H9 (cell line): ENCODE measurements at regions not wholly inside any gene's neighbourhood (a gene's known extent, or its start where the extent isn't known, plus 50 kb on each side); places are given as distances from the start of the nearest gene placed in this dataset.

ENCODE experiments used
- DNase-seq: peaks from one replicate; pipeline ENCODE4 v3.0.0-alpha.2; 2017
- H2AFZ ChIP-seq: one replicate; pipeline ENCODE4 v1.6.1; 2013; ENCODE audit warnings: mild to moderate bottlenecking, low read length, control low read depth, moderate library complexity
- H2AK5ac ChIP-seq: 2 replicates; pipeline ENCODE4 v1.6.1; 2013; ENCODE audit warnings: low read length, control low read depth, mixed read lengths; ENCODE audit not compliant: insufficient read length
- H2BK120ac ChIP-seq: one replicate; pipeline ENCODE4 v1.6.1; 2013; ENCODE audit warnings: low read depth, mild to moderate bottlenecking, low read length, control low read depth, inconsistent platforms; ENCODE audit not compliant: poor library complexity, severe bottlenecking
- H2BK12ac ChIP-seq: 2 replicates; pipeline ENCODE4 v1.6.1; 2013; ENCODE audit warnings: low read length, control low read depth, mixed read lengths, low read depth; ENCODE audit not compliant: insufficient read length
- H2BK15ac ChIP-seq: 2 replicates; pipeline ENCODE4 v1.6.1; 2013; ENCODE audit warnings: low read depth, low read length, control low read depth
- H2BK20ac ChIP-seq: one replicate; pipeline ENCODE4 v1.6.1; 2013; ENCODE audit warnings: low read depth, mild to moderate bottlenecking, low read length, control low read depth, inconsistent platforms; ENCODE audit not compliant: poor library complexity, severe bottlenecking
- H2BK5ac ChIP-seq: 2 replicates; pipeline ENCODE4 v1.6.1; 2013; ENCODE audit warnings: low read length, control low read depth, mixed read lengths; ENCODE audit not compliant: insufficient read length
- H3K14ac ChIP-seq: 2 replicates; pipeline ENCODE4 v1.6.1; 2013; ENCODE audit warnings: low read length, control low read depth; ENCODE audit not compliant: insufficient read depth
- H3K18ac ChIP-seq: 2 replicates; pipeline ENCODE4 v1.6.1; 2013; ENCODE audit warnings: low read depth, mild to moderate bottlenecking, mixed read lengths, low read length, control low read depth; ENCODE audit not compliant: insufficient read length
- H3K23ac ChIP-seq: 2 replicates; pipeline ENCODE4 v1.6.1; 2013; ENCODE audit warnings: low read length, control low read depth, mixed read lengths, low read depth; ENCODE audit not compliant: insufficient read length
- H3K23me2 ChIP-seq: 2 replicates; pipeline ENCODE4 v1.6.1; 2013; ENCODE audit warnings: low read depth, mild to moderate bottlenecking, mixed read lengths, low read length, control low read depth; ENCODE audit not compliant: insufficient read length, poor library complexity, severe bottlenecking
- H3K27ac ChIP-seq: 2 replicates; pipeline ENCODE4 v1.5.1; 2013; ENCODE audit warnings: low read length, control low read depth, mixed read lengths, low read depth; ENCODE audit not compliant: insufficient read length
- H3K27me3 ChIP-seq: 2 replicates; pipeline ENCODE4 v1.6.1; 2013; ENCODE audit warnings: low read length, control low read depth, inconsistent platforms; ENCODE audit not compliant: insufficient read depth
- H3K4ac ChIP-seq: 2 replicates; pipeline ENCODE4 v1.6.1; 2013; ENCODE audit warnings: low read depth, mild to moderate bottlenecking, control low read depth, inconsistent platforms, low read length, moderate library complexity
- H3K4me1 ChIP-seq: 2 replicates; pipeline ENCODE4 v1.6.1; 2013; ENCODE audit warnings: low read length, control low read depth, inconsistent platforms; ENCODE audit not compliant: insufficient read depth
- H3K4me2 ChIP-seq: 2 replicates; pipeline ENCODE4 v1.6.1; 2013; ENCODE audit warnings: low read length, control low read depth, mixed read lengths; ENCODE audit not compliant: insufficient read length, insufficient read depth
- H3K56ac ChIP-seq: 2 replicates; pipeline ENCODE4 v1.6.1; 2013; ENCODE audit warnings: low read depth, mild to moderate bottlenecking, mixed read lengths, low read length, control low read depth; ENCODE audit not compliant: insufficient read length
- H3K79me1 ChIP-seq: 2 replicates; pipeline ENCODE4 v1.6.1; 2013; ENCODE audit warnings: low read depth, mild to moderate bottlenecking, moderate library complexity, low read length, control low read depth, inconsistent platforms; ENCODE audit not compliant: insufficient read depth, poor library complexity, severe bottlenecking
- H3K79me2 ChIP-seq: 2 replicates; pipeline ENCODE4 v1.6.1; 2013; ENCODE audit warnings: low read length, control low read depth, inconsistent platforms; ENCODE audit not compliant: insufficient read depth
- H3K9ac ChIP-seq: 2 replicates; pipeline ENCODE4 v1.6.1; 2013; ENCODE audit warnings: low read length, control low read depth, mixed read lengths; ENCODE audit not compliant: insufficient read length; ENCODE audit errors: extremely low read depth
- H3K9me3 ChIP-seq: one replicate; pipeline ENCODE4 v1.6.1; 2013; ENCODE audit warnings: low read depth, low read length, inconsistent platforms; ENCODE audit not compliant: control insufficient read depth
- H3T11ph ChIP-seq: one replicate; pipeline ENCODE4 v1.6.1; 2013; ENCODE audit warnings: mild to moderate bottlenecking, low read length, control low read depth, inconsistent platforms
- H4K20me1 ChIP-seq: one replicate; pipeline ENCODE4 v1.6.1; 2013; ENCODE audit not compliant: control insufficient read depth, insufficient read length, insufficient read depth
- H4K5ac ChIP-seq: 2 replicates; pipeline ENCODE4 v1.6.1; 2013; ENCODE audit warnings: low read depth, mild to moderate bottlenecking, mixed read lengths, low read length, control low read depth; ENCODE audit not compliant: insufficient read length
- H4K8ac ChIP-seq: replicated peaks from 2 replicates; pipeline ENCODE4 v1.6.1; 2013; ENCODE audit warnings: low read length, control low read depth, mixed read lengths, low read depth; ENCODE audit not compliant: insufficient read length
- H4K91ac ChIP-seq: 2 replicates; pipeline ENCODE4 v1.6.1; 2013; ENCODE audit warnings: low read depth, mild to moderate bottlenecking, moderate library complexity, mixed read lengths, low read length, control low read depth; ENCODE audit not compliant: insufficient read length
- H3K27ac Mint-ChIP-seq, 3 experiments: 2 replicates in 2 of 3; 3 replicates in 1 of 3; pipeline ENCODE4 v1.8.0; 2020 to 2021; ENCODE audit warnings: mixed read lengths in 3 of 3, mild to moderate bottlenecking in 1 of 3, moderate library complexity in 1 of 3
- H3K27me3 Mint-ChIP-seq: 2 replicates; pipeline ENCODE4 v1.8.0; 2021; ENCODE audit warnings: low read depth, mild to moderate bottlenecking, moderate library complexity, mixed read lengths
- H3K36me3 Mint-ChIP-seq, 3 experiments: 2 replicates in 2 of 3; 3 replicates in 1 of 3; pipeline ENCODE4 v1.8.0; 2020 to 2021; ENCODE audit warnings: low read depth in 3 of 3, mixed read lengths in 3 of 3; ENCODE audit not compliant: insufficient read depth in 1 of 3
- H3K4me1 Mint-ChIP-seq, 2 experiments: 2 replicates each; pipeline ENCODE4 v1.8.0; 2020; ENCODE audit warnings: mixed read lengths in 2 of 2
- H3K4me3 Mint-ChIP-seq, 2 experiments: 2 replicates in 1 of 2; 3 replicates in 1 of 2; pipeline ENCODE4 v1.8.0; 2020 to 2021; ENCODE audit warnings: mild to moderate bottlenecking in 2 of 2, mixed read lengths in 2 of 2, moderate library complexity in 1 of 2
- H3K9me3 Mint-ChIP-seq, 2 experiments: 2 replicates in 1 of 2; 3 replicates in 1 of 2; pipeline ENCODE4 v1.8.0; 2020; ENCODE audit warnings: mild to moderate bottlenecking in 2 of 2, mixed read lengths in 2 of 2, moderate library complexity in 1 of 2
- TF ChIP-seq, protein P1 (sequence below): fragments of 200-600 bp; sonication (generic); conservative IDR thresholded peaks from 3 replicates; pipeline ENCODE4 v1.8.0; 2021; ENCODE audit warnings: antibody characterized with exemption, mild to moderate bottlenecking

DNA sequence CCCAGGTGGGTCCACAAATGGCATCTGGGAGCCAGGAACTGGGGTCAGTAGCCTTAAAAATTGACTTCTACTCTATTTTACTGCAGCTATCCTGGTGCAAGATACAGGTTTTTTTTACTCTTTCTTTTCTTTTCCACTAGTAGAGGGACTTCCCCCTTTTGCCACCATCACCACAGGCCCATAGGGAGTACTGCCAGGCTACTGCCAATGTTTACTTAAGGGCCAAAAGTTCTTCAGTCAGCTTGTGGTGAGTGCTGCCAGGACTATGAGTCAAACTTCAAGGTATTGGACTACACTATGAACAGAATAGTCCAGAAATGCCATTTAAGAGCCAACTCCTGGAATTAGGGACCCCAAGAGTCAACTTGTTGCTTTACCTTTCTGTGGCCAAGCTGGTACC, 94.7 kb downstream of the EDA2R start:
- Histone ChIP-seq H3K23ac (no peak overlapping the region), H3T11ph (no peak overlapping the region), H3K56ac (no peak overlapping the region), H3K27me3 (no peaks in the 10 kb centered on the region), H4K8ac (no peak overlapping the region), H2BK12ac (no peak overlapping the region), H3K79me1 (no peaks in the 10 kb centered on the region), H3K27ac (no peak overlapping the region), H3K23me2 (no peaks in the 10 kb centered on the region), H3K4me1 (no peaks in the 10 kb centered on the region), H3K14ac (no peak overlapping the region), H4K5ac (no peak overlapping the region), H3K79me2 (no peaks in the 10 kb centered on the region), H3K4me2 (no peak overlapping the region), H3K18ac (no peak overlapping the region), H2AFZ (no peak overlapping the region), H4K91ac (no peak overlapping the region), H4K20me1 (no peaks in the 10 kb centered on the region), H3K9me3 (peaks cover 49% of the 10 kb centered on the region), H2BK120ac (no peak overlapping the region), H2BK5ac (no peak overlapping the region), H3K9ac (no peak overlapping the region), H2BK20ac (no peak overlapping the region), H2AK5ac (no peak overlapping the region), H2BK15ac (no peak overlapping the region), H3K4ac (no peak overlapping the region)
- DNase-seq, result no peak
- H3K9me3 Mint-ChIP-seq, result peaks cover 82 to 88% of the 10 kb centered on the region in 2 experiments
- H3K27ac Mint-ChIP-seq, result no peak overlapping the region
- H3K36me3 Mint-ChIP-seq, result peaks cover 0 to 7% (median 1%) of the 10 kb centered on the region in 3 experiments; a peak in 4 of 7 replicates
- no peaks in the 10 kb centered on the region for H3K4me1 Mint-ChIP-seq
- peaks cover 1% of the 10 kb centered on the region; the same call in 1 of the 2 replicates for H3K27me3 Mint-ChIP-seq
- no peak overlapping the region for H3K4me3 Mint-ChIP-seq
- TF ChIP-seq, protein P1, sequence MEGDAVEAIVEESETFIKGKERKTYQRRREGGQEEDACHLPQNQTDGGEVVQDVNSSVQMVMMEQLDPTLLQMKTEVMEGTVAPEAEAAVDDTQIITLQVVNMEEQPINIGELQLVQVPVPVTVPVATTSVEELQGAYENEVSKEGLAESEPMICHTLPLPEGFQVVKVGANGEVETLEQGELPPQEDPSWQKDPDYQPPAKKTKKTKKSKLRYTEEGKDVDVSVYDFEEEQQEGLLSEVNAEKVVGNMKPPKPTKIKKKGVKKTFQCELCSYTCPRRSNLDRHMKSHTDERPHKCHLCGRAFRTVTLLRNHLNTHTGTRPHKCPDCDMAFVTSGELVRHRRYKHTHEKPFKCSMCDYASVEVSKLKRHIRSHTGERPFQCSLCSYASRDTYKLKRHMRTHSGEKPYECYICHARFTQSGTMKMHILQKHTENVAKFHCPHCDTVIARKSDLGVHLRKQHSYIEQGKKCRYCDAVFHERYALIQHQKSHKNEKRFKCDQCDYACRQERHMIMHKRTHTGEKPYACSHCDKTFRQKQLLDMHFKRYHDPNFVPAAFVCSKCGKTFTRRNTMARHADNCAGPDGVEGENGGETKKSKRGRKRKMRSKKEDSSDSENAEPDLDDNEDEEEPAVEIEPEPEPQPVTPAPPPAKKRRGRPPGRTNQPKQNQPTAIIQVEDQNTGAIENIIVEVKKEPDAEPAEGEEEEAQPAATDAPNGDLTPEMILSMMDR, result no peak
